Stomach (tissue), 8 donors: ENCODE measurements at regions not wholly inside any gene's neighbourhood (a gene's known extent, or its start where the extent isn't known, plus 50 kb on each side); places are given as distances from the start of the nearest gene placed in this dataset.

Experiments used
- DNase-seq, 2 donors: peaks; one replicate each; pipeline versions ENCODE4 v3.0.0 to v3.0.0-alpha.2; 2013 to 2019
- H3K27ac ChIP-seq, 5 donors: fragments of 200-600 bp in 4 of 5; sonication (generic) in 4 of 5; one replicate each; pipeline ENCODE4 v1.5.1; 2013 to 2019; ENCODE audit warnings: mild to moderate bottlenecking in 1 of 5, moderate library complexity in 1 of 5
- H3K27me3 ChIP-seq, 3 donors: fragments of 200-600 bp; sonication (generic); one replicate each; pipeline ENCODE4 v1.5.1; 2017 to 2019; ENCODE audit warnings: mixed run types in 1 of 3
- H3K36me3 ChIP-seq, 4 donors: fragments of 200-600 bp; sonication (generic); 1 replicate in 3 of 4; 2 replicates in 1 of 4; pipeline ENCODE4 v1.5.1; 2016 to 2019
- H3K4me1 ChIP-seq, 4 donors: fragments of 200-600 bp; sonication (generic); one replicate each; pipeline ENCODE4 v1.5.1; 2016 to 2019
- H3K4me3 ChIP-seq, 4 donors: fragments of 200-600 bp; sonication (generic) in 3 of 4; one replicate each; pipeline ENCODE4 v1.5.1; 2016 to 2019; ENCODE audit warnings: mild to moderate bottlenecking in 1 of 4
- H3K9me3 ChIP-seq, 4 donors: fragments of 200-600 bp; sonication (generic); one replicate each; pipeline ENCODE4 v1.5.1; 2016 to 2019
- EP300 ChIP-seq: sonication (generic); formaldehyde crosslinking; IDR thresholded peaks from one replicate; pipeline ENCODE4 v1.6.1; 2017; ENCODE audit warnings: antibody characterized with exemption
- POLR2A ChIP-seq, 4 donors: fragments of 450-650 bp; IDR thresholded peaks; one replicate each; pipeline ENCODE4 v1.6.1; 2016; ENCODE audit warnings: antibody characterized with exemption in 4 of 4, control low read depth in 2 of 4, mild to moderate bottlenecking in 1 of 4, moderate library complexity in 1 of 4
- POLR2AphosphoS5 ChIP-seq, 3 donors: sonication (generic); formaldehyde crosslinking; IDR thresholded peaks; one replicate each; pipeline ENCODE4 v1.6.1; 2016; ENCODE audit warnings: antibody characterized with exemption in 3 of 3
- WGBS, 5 donors: extraction: QIAGEN DNeasy Blood & Tissue Kit in 3 of 5; methylation state at CpG; one replicate each; pipeline versions ENCODE4 v1.1.5 to v1.1.7; 2013 to 2018; 5-methylcytosine and 5-hydroxymethylcytosine counted together
- intact Hi-C: fragments of 100-400 bp; cut with DNase I; formaldehyde crosslinking; loops from one replicate; pipeline ENCODE4 v1.15.1; 2023; ENCODE audit warnings: low total_unique reads
- TF ChIP-seq, protein P1 (sequence below), 7 experiments: fragments of 450-650 bp in 4 of 7; fragments of 200-600 bp in 3 of 7; sonication (generic) in 3 of 7; IDR thresholded peaks; one replicate each; pipeline ENCODE4 v1.5.1; 2016 to 2019; ENCODE audit warnings: antibody characterized with exemption in 7 of 7, control low read depth in 2 of 7, mild to moderate bottlenecking in 1 of 7
- donor health status: healthy with polysubstance abuse.
- donor health status: Bipolar disorder and iron deficiency.
- donor health status: healthy.

DNA sequence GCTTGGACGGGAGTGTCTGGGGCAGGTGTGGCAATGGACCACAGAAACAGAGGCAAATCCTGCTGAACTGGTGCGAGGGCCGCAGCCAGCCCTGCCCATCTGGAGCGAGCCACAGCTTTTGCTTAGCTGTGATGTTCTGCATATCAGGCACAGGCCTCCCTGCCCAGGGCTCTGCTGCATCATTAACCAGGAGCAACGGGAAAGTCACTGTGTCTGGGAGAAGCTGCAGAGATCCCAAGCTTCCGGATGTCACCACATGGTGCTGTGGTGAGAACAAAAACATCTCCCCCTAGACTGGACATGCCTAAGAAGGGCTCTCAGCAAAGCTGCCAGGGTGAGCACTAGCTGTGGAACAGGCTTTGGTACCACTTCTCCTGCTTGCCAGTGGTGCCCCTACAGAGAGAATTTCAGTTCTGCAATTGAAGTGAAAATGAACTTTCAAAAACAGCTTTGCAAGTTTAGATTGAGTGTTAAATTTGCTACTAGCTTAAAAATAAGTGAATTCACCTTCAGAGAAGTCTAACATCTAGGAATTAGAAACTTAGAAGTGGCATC, 172.9 kb upstream of the MYT1L start:
- Histone ChIP-seq H3K27ac (no peak overlapping the region), H3K4me3 (no peak overlapping the region), H3K27me3 (peaks cover 0 to 7% (median 6%) of the 10 kb centered on the region in 3 donors), H3K4me1 (no peaks in the 10 kb centered on the region), H3K9me3 (peaks cover 0 to 26% (median 3%) of the 10 kb centered on the region in 4 donors), H3K36me3 (no peaks in the 10 kb centered on the region)
- intact Hi-C loops: no loop called here
- WGBS, 5 donors: 68 to 78% (median 73%) methylated on average over 6 of the region's 6 CpGs
- DNase-seq: no peak
- TF ChIP-seq POLR2AphosphoS5 (IDR thresholded peaks at IDR 0.05): no peak
- TF ChIP-seq, protein P1, sequence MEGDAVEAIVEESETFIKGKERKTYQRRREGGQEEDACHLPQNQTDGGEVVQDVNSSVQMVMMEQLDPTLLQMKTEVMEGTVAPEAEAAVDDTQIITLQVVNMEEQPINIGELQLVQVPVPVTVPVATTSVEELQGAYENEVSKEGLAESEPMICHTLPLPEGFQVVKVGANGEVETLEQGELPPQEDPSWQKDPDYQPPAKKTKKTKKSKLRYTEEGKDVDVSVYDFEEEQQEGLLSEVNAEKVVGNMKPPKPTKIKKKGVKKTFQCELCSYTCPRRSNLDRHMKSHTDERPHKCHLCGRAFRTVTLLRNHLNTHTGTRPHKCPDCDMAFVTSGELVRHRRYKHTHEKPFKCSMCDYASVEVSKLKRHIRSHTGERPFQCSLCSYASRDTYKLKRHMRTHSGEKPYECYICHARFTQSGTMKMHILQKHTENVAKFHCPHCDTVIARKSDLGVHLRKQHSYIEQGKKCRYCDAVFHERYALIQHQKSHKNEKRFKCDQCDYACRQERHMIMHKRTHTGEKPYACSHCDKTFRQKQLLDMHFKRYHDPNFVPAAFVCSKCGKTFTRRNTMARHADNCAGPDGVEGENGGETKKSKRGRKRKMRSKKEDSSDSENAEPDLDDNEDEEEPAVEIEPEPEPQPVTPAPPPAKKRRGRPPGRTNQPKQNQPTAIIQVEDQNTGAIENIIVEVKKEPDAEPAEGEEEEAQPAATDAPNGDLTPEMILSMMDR (IDR thresholded peaks at IDR 0.05): no peak
- no peak for TF ChIP-seq EP300
- no peak for TF ChIP-seq POLR2A (IDR thresholded peaks at IDR 0.05)

DNA sequence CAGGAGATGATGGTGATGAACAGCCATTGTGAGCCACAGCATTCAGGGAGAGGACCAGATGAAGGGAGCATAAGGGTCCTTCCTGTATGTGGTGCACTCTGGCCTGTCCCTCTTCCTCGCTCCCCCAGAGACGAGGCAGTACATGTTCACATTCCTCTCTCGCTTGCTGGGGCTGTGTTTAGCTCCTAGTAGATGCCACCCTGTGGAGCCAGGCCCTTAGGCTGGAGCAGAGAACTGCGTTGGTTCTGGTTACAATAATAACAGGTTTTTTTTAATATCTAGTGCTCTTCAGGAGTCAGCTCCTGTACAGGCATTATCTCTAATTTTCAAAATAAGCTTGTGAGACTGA, 171.1 kb upstream of the MYT1L start:
- Histone ChIP-seq H3K9me3 (peaks cover 0 to 17% (median 3%) of the 10 kb centered on the region in 4 donors), H3K4me3 (no peak overlapping the region)
- intact Hi-C loops: no loop called here

DNA sequence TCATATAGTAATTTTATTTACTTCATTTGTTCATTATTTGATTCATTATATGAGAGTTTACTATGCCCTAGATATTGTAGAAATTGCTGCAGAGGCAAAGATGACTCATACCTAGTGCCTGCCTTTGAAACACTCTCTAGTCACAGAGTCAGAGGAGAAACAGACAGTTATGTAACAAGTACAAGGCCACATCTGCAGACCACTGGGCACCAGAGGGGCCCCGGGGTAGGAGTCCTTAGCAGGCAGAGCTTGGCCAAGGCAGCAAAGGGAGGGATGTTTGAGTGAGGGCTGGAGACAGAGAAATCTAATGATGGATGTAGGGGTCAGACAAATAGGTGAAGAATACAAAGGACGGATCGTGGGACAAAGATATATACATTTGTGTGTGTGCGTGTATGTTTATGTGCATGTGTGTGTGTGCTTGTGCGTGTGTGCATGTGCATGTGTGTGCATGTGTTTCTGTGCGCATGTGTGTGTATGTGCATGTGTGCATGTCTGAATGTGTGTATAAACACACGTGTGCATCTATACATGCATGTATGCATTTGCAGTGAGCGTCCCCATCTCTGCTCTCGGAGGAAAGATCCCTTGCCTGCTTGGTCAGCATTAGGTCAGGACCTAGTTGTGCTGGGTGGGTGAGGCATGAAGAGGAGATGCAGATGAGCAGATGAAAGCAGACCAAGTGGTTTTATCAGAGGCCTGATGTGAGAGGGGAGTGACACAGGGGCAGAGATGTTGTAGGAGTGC, 170.6 kb upstream of the MYT1L start:
- H3K36me3 ChIP-seq: no peaks in the 10 kb centered on the region
- no peak overlapping the region for H3K27ac ChIP-seq
- H3K27me3 ChIP-seq: no peaks in the 10 kb centered on the region
- TF ChIP-seq EP300: no peak
- TF ChIP-seq POLR2AphosphoS5 (IDR thresholded peaks at IDR 0.05): no peak
- TF ChIP-seq, protein P1 (IDR thresholded peaks at IDR 0.05): no peak
- no peak for TF ChIP-seq POLR2A (IDR thresholded peaks at IDR 0.05)
- intact Hi-C loops: no loop called here
- H3K4me1 ChIP-seq: no peaks in the 10 kb centered on the region
- 80 to 86% (median 85%) methylated on average over 9 of the region's 9 CpGs for WGBS, 5 donors
- no peak overlapping the region for H3K4me3 ChIP-seq
- H3K9me3 ChIP-seq: peaks cover 0 to 15% (median under 1%) of the 10 kb centered on the region in 4 donors
- DNase-seq: no peak

More for the DNA sequence above, 171.1 kb upstream of the MYT1L start:
- no peak for DNase-seq
- no peaks in the 10 kb centered on the region for H3K27me3 ChIP-seq
- no peaks in the 10 kb centered on the region for H3K4me1 ChIP-seq
- WGBS, 5 donors: 67 to 94% (median 79%) methylated on average over 4 of the region's 4 CpGs
- no peaks in the 10 kb centered on the region for H3K36me3 ChIP-seq
- TF ChIP-seq EP300 (no peak), POLR2A (IDR thresholded peaks at IDR 0.05) (no peak), POLR2AphosphoS5 (IDR thresholded peaks at IDR 0.05) (no peak)
- TF ChIP-seq, protein P1 (IDR thresholded peaks at IDR 0.05): no peak
- H3K27ac ChIP-seq: no peak overlapping the region

DNA sequence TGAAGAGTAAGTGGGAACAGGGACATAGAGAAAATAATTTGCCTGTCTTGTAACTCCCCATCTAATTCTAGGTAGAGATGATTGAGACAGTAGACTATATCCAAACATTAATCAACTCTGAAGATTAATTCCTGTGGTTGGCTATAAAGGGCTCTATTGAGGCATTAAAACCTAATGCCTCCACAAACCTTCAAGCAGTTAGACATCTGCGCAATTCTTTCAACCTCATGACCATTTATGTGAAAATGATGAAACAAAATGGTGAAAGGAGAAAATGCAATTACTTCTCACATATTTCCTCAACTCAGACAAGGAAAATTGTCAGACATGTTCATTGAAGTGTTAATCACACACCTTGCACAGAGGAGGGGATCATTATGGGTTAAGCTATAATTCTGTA, 164.5 kb upstream of the MYT1L start:
- Histone ChIP-seq H3K4me1 (no peaks in the 10 kb centered on the region), H3K4me3 (no peak overlapping the region), H3K27ac (no peak overlapping the region), H3K36me3 (no peaks in the 10 kb centered on the region), H3K9me3 (peaks cover 0 to 5% (median 0%) of the 10 kb centered on the region in 4 donors), H3K27me3 (no peaks in the 10 kb centered on the region)
- DNase-seq: no peak
- TF ChIP-seq POLR2A (IDR thresholded peaks at IDR 0.05) (no peak), EP300 (no peak), POLR2AphosphoS5 (IDR thresholded peaks at IDR 0.05) (no peak)
- TF ChIP-seq, protein P1 (IDR thresholded peaks at IDR 0.05): no peak
- intact Hi-C loops: no loop called here
- 84 to 90% (median 88%) methylated on average over 1 of the region's 1 CpG for WGBS, 5 donors
